HG02943 (cell line): ENCODE measurements at regions not wholly inside any gene's neighbourhood (a gene's known extent, or its start where the extent isn't known, plus 50 kb on each side); places are given as distances from the start of the nearest gene placed in this dataset.
"Not testable (repeated sequence)": the region's sequence is repeated elsewhere in the genome, so short reads cannot be mapped to it uniquely, and the experiment has no call there.

ENCODE experiments used
- ATAC-seq: cut with Tn5 transposase; IDR thresholded peaks from one replicate; pipeline ENCODE4 v1.9.1; 2021; ENCODE audit warnings: mild to moderate bottlenecking, low read depth, moderate library complexity; ENCODE audit not compliant: unreplicated experiment

DNA sequence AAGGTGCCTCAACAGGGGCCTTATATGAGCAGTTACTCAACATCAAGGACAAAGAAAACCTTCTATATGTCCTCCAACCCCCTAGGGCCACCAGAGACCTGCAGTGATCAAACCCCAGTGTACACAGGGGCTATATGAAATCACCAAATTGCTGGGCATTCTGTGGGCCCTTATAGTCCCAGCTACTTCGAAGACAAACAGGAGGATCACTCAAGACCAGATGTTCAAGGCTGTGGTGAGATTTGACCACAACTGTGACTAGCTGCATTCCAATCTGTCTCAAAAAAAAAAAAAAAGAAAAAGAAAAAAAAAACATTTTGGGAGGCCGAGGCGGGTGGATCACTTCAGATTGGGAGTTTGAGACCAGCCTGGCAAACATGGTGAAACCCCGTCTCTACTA is 51.0 kb upstream of the PRB2 start:
- no peak for ATAC-seq

GRCh38 chr12:11457996-11458645 is 62.8 kb upstream of the PRB2 start:
- no peak for ATAC-seq

GRCh38 chr12:11460343-11461023 is 65.1 kb upstream of the PRB2 start:
- ATAC-seq, result no peak

GRCh38 chr12:11461433-11461832 is 66.1 kb upstream of the PRB2 start:
- no peak for ATAC-seq

DNA sequence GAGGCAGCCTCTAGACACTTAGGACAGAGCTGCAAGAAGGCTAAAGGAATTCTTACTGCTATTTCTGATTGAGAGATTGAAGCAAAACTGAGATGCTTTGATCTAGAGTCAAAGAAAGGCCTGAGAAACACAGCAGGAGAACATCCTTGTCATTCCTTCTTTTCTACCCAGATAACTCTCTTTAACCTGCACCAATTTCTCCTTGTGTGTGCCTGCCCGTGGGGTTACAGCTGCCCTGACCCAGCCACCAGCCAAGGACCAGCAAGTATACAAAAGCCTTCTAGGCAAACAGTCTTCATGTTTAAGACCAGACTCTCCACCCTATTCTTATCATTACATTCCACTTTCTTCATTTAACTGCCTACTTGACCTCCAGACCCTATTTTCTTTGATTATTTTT is 81.7 kb upstream of the PRB2 start:
- ATAC-seq, result no peak

DNA sequence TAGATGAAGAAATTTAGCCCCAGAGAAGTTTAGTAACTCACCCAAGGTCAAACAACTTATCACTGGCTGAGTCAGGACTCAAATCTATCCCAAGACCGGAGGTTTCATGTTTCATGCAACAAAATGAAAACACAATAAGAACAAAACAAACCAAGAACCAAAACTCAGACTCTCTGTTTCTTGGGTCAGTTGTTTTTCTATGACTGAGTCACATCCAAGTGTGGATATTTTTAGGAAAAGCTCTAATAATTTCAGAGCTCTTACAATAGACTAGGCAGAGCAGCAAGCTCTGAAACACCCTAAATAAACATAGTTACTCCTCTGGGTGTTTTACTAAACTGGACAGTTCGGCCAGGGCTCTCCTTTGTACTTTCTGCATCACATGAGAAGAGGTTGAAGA is 87.6 kb upstream of the PRB2 start:
- ATAC-seq, result no peak

GRCh38 chr12:11486623-11487444 is 91.5 kb upstream of the PRB2 start:
- no peak for ATAC-seq

DNA sequence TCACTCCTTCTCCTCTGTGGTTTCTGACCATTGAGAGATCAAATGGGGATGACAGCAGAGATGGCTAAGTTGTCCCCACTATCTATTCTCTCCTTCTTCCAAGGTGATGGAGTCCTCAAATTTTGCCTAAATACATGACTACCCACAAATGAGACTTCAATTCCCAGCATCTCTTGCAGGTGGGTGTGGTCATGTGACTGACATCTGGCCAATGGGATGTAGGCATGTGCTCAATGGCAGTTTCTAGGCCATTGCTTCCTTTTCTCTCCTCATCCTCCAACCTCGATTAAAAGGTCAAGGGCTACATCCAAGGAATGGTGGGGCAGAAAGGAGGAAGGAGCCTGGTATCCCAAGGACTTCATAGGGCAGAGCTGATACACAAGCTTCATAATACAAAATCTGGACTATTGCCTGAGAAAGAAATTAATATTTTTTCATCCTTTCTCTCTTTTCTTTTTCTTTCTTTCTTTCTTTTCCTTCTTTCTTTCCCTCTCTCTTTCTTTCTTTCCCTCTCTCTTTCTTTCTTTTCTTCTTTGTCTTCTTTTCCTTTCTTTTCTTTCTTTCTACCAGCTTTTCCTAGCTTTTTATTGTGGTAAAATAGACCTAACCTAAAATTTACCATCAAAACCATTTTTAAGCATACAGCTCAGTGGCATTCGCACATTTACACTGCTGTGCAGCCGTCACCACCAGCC is 100.9 kb upstream of the PRB2 start:
- no peak for ATAC-seq

DNA sequence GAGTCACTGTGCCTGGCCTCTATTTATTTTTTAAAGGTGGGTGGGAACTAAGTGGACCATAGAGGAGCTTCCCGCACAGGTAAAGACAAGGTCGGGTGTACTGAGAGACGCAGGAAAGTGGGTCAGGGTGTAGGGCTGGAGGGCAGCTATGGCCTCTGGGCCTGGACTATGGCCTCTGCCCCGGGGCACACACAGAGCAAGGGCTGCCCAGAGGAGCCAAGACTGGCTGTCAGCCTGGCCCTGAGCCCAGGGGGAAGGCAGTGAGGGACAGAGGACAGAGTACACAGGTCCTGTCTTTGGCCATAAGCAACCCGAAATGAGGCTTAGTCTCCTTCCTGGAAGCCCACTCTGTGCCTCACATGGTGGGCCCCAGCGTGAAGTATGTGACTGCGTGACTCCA is 102.1 kb upstream of the PRB2 start:
- ATAC-seq, result no peak

DNA sequence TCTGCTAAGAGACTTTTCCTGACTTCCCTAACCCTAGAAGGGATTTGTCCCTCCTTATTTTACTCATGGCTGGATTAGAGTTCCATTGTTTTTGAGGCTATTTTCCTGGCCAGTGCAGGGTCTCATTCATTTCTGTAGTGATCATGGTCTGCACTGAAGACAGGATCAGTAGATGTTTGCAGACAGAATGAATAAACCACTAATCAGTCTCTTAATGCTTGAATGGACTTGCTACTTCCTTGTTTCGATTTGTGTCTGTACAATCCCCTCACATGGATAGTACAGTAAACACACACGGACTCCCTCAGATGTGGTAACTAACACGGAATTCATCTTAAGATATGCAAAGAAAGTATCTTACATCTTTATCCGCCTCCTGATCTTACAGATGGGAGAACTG is 102.6 kb upstream of the PRB2 start:
- no peak for ATAC-seq

- not testable (repeated sequence) for ATAC-seq
Observed at GRCh38 chr12:11498574-11498973, 103.2 kb upstream of the PRB2 start.

DNA sequence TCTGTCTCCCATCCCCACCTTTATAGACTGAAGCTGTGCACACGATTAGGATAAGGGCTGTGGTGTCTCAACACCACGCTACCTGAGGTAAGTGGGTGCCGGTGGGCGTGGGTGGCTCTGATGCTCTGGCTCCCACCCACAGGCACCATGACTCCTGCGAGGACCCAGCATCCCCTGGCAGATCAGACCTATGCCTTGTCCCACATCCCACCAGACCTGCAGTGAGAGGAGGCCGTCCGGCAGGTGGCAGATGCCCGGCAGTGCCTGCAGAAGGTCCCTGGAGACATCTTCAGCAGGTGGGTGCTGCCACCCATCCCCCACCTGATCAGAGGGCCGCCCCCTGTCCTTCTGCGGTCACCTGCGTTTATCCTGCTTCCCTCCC is 104.4 kb upstream of the PRB2 start:
- ATAC-seq, result no peak

DNA sequence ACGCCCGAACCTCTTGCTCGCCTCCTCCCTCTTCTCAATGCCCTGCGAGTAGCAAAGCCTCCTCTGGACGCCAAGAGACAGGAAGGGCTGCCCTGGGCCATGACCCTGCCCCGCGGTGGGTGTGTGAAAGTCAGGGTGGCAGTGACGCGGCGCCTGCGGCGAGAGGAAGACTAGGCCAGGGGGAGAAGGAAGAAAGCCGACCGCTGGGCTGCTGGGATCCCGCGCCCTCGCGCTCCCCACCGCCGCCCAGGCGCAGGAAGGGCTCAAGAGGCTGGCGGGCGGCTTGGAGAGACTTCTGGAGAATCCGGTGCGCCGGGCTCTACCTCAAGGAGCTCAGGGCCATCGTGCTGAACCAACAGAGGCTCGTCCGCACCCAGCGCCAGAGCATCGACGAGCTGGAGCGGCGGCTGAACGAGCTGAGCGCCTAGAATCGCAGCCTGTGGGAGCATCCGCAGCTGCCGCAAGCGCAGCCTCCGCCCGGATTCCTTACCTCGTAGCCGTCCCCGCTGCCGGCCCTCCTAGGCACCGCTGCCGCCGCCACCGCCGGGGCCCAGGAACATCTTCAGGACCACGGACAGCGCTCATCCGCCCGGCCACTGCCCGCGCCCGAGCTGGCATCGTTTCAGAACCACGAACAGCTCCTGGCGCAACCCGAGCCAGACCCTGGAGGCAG is 105.0 kb upstream of the PRB2 start:
- ATAC-seq, result no peak

GRCh38 chr12:11500861-11501230 is 105.5 kb upstream of the PRB2 start:
- ATAC-seq, result no peak

DNA sequence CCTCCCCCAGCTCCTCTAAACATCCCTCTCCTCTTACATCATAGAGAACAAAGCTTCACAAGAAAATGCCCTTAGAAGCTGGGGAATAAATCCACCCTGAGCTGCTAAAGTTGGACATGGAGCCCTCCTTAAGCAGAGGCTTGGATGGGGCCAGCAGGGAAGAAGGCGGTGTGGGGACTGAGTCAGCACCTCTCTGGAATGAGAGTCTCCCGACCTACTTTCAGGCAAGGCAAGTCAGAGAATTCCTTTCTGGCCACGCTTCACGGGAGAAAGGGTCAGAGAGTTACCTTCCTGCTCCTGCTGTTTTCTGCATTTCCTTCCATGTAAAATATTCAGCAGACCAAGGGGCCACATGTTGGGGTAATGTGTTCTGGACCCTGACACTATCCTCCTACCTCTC is 113.3 kb upstream of the PRB2 start:
- ATAC-seq, result no peak

GRCh38 chr12:11509326-11509725 is 114.0 kb upstream of the PRB2 start:
- no peak for ATAC-seq

DNA sequence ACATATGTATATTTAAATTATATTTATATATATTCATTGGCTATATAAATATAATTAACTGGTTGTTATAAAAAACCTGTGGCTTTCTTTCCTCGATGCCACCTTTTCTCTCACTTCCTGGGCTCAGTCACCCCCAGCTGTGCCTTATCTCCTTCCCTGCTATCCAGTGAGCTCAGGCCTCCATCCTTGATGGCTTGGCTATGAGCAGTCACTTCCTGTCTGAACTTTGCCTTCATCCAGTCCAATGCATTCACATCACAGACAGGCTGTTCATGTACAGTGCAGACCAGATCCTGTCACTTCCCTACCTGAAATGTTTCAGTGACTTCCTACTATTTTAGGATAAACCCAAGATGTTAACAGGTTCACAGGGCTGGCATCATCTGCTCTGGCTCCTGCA is 115.3 kb upstream of the PRB2 start:
- ATAC-seq, result no peak

GRCh38 chr12:11513288-11513687 is 117.9 kb upstream of the PRB2 start:
- no peak for ATAC-seq

DNA sequence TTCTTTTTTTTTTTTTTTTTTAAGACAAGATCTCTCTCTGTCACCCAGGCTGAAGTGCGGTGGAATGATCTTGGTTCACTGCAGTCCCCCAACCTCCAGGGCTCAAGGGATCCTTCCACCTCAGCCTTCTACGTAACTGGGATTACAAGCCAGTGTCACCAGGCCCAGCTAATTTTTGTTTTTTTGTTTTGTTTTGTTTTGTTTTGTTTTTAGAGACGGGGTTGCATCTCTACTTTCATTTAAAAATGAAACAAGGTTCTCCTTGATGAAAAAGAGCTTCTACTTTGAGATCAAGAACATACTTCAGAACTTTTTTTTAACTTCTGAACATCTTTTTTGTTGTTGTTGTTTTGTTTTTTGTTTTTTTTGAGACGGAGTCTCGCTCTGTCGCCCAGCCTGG is 121.7 kb upstream of the PRB2 start:
- no peak for ATAC-seq

GRCh38 chr12:11524446-11524845 is 125.0 kb upstream of the ETV6 start:
- no peak for ATAC-seq

DNA sequence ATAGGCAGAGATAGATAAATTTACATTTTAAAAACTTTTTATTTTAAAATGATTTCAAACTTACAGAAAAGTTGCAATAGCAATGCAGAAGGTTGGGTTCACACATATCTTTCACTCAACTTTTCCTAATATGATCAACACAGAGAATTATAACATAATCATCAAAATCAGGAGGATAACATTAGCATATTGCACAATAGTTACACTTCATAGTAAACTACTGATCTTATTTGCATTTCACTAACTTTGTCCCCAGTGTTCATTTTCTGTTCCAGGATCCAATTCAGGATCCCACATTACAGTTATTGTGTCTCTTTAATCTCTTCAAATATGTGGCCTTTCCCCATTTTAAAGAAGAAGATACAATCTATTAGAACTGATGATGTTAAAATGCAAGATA is 115.4 kb upstream of the ETV6 start:
- no peak for ATAC-seq
